IPS DF 6.9 (cell line): ENCODE measurements at regions not wholly inside any gene's neighbourhood (a gene's known extent, or its start where the extent isn't known, plus 50 kb on each side); places are given as distances from the start of the nearest gene placed in this dataset.

ENCODE experiments used
- DNase-seq: peaks from one replicate; pipeline ENCODE4 v3.0.0-alpha.2; 2013; ENCODE audit warnings: low read depth, low spot score
- H3K27ac ChIP-seq: one replicate; pipeline ENCODE4 v1.5.1; 2013; ENCODE audit warnings: low read length, control low read depth
- H3K27me3 ChIP-seq: 2 replicates; pipeline ENCODE4 v1.6.1; 2013; ENCODE audit warnings: mild to moderate bottlenecking, low read length; ENCODE audit not compliant: control insufficient read depth, insufficient read depth
- H3K36me3 ChIP-seq: 2 replicates; pipeline ENCODE4 v1.6.1; 2013; ENCODE audit warnings: low read length; ENCODE audit not compliant: control insufficient read depth, insufficient read depth
- H3K4me1 ChIP-seq: 2 replicates; pipeline ENCODE4 v1.6.1; 2013; ENCODE audit warnings: low read length; ENCODE audit not compliant: control insufficient read depth, insufficient read depth
- H3K4me3 ChIP-seq: 2 replicates; pipeline ENCODE4 v1.5.1; 2013; ENCODE audit warnings: mild to moderate bottlenecking, low read length
- H3K9me3 ChIP-seq: 2 replicates; pipeline ENCODE4 v1.6.1; 2013; ENCODE audit warnings: low read length, inconsistent platforms; ENCODE audit not compliant: control insufficient read depth, insufficient read depth
- WGBS: extraction: QIAGEN DNeasy Blood & Tissue Kit; methylation state at CpG from one replicate; pipeline ENCODE4 v1.1.7; 2013; ENCODE audit warnings: mixed read lengths, missing lambda C conversion rate; ENCODE audit not compliant: insufficient read length, insufficient coverage; 5-methylcytosine and 5-hydroxymethylcytosine counted together

DNA sequence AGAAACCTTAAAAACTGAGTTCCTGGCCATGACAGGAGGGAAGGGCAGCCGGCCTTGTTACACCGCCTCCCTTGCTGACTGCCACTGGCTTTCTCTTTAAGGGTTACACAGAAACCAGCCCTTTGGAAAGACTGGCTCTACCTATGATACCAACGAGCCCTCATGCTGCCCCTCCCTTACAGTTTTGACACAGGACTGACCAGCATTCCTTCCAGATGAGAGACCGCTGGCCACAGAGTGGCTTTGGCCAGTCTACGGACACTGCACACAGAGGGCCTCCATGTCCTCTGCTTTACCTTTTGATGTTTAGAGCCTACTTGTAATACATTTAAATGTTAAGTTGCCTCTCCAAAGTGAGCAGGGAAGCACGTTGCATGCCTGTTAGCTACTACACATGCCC lies 243.2 kb upstream of the GMDS start:
- Histone ChIP-seq H3K9me3 (no peaks in the 10 kb centered on the region), H3K4me3 (no peak overlapping the region), H3K27ac (no peak overlapping the region), H3K4me1 (no peaks in the 10 kb centered on the region), H3K27me3 (no peaks in the 10 kb centered on the region), H3K36me3 (no peaks in the 10 kb centered on the region)
- WGBS = no CpG with 5 or more reads among the region's 6 CpGs
- no peak for DNase-seq

DNA sequence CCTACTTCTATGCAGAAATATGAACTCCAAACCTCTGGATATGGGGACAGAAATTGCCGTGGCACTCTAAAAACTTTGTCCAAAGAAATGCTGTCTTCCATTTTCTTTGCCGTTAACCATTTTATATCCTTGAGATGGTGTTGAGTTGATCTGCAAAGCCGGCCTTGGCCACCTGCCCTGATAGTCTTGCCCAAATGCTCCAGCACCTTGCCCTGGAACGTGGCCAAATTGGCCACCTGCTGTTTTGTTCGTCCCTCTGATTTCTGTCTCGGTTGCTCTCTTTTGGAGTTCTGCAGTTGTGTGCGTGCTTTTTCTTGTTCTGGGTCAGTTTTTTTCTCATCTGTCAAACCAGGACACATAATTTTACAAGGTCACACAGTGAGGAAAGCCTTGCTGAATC lies 239.7 kb upstream of the GMDS start:
- Histone ChIP-seq H3K4me1 (no peaks in the 10 kb centered on the region), H3K4me3 (no peak overlapping the region), H3K36me3 (no peaks in the 10 kb centered on the region), H3K27me3 (no peaks in the 10 kb centered on the region), H3K9me3 (no peaks in the 10 kb centered on the region), H3K27ac (no peak overlapping the region)
- WGBS = no CpG with 5 or more reads among the region's 7 CpGs
- no peak for DNase-seq

DNA sequence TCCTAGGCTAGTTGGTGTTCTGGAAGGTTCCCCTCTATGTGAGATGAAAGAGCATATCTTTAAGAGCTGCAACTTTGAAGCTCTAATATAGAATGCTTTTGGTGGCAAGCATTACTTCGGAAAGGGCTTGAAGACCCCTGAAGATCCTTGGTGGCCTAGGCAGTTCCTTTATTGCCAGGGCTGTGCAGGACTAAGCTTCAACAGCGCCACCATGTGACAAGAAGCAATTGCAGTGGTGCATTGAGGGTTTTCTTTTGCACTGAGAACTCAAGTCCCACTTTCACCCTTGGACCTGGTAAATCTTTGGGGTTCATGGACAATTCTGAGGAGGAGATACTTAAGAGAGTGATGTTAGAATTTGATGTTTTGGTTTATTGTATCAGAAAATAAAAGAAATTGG lies 237.4 kb upstream of the GMDS start:
- Histone ChIP-seq H3K27ac (no peak overlapping the region), H3K4me3 (no peak overlapping the region), H3K9me3 (no peaks in the 10 kb centered on the region), H3K36me3 (no peaks in the 10 kb centered on the region), H3K4me1 (no peaks in the 10 kb centered on the region), H3K27me3 (no peaks in the 10 kb centered on the region)
- no CpG with 5 or more reads among the region's 2 CpGs for WGBS
- no peak for DNase-seq

DNA sequence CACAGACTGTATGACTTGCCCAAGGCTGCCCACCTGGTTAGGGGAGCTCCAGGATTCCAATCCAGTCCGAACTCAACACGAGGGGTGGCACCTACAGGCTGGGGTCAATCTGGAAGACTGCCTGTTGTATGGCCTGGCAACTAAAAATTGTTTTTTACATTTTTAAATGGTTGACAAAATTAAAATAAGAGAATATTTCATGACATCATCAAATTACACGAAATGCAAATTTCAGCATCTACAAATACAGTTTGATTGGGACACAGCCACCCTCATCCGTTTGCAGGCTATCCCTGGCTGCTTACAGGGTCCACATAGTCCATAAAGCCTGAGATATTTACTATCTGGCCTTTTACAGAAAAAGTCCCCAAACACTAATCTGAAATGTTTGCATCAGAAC lies 235.9 kb upstream of the GMDS start:
- DNase-seq = no peak
- H3K27ac ChIP-seq = no peak overlapping the region
- no peaks in the 10 kb centered on the region for H3K36me3 ChIP-seq
- no peaks in the 10 kb centered on the region for H3K4me1 ChIP-seq
- no peaks in the 10 kb centered on the region for H3K9me3 ChIP-seq
- no peak overlapping the region for H3K4me3 ChIP-seq
- no peaks in the 10 kb centered on the region for H3K27me3 ChIP-seq
- no CpG with 5 or more reads among the region's 4 CpGs for WGBS

DNA sequence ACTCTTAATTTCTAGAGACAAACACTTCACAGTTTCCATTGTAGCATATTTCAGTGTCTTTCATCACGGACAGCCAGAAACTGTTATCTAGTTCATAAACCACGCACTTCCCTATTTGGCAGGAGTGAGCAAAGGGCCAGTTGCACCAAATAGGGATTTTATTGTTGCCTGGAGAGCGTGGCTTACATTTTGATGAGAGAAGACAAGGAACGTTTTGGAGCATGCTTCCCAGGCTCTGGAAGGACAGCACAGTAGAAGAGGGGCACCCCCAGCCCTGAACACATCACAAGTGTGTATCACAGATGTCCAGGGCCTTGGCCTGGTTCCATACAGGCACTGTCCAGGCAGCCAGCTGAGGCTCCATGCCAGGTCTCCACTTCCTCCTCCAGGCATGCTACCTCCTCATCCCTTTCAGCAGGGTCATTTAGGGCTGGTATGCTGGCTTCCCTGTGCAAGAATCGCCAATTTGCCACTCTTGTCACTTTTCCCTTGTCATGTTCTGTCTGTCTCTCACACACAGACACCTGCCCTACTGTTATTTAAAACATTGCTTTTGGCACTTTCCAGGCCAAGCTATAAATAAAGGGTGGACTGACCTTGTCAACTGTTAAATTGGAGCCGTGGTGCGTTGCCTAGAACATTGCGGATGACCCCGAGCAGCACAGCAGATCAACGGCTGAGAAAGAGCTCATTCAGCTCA lies 235.0 kb upstream of the GMDS start:
- H3K27me3 ChIP-seq = no peaks in the 10 kb centered on the region
- no peak overlapping the region for H3K27ac ChIP-seq
- H3K4me1 ChIP-seq = no peaks in the 10 kb centered on the region
- no peaks in the 10 kb centered on the region for H3K9me3 ChIP-seq
- no peaks in the 10 kb centered on the region for H3K36me3 ChIP-seq
- H3K4me3 ChIP-seq = no peak overlapping the region
- WGBS = no CpG with 5 or more reads among the region's 10 CpGs
- no peak for DNase-seq

DNA sequence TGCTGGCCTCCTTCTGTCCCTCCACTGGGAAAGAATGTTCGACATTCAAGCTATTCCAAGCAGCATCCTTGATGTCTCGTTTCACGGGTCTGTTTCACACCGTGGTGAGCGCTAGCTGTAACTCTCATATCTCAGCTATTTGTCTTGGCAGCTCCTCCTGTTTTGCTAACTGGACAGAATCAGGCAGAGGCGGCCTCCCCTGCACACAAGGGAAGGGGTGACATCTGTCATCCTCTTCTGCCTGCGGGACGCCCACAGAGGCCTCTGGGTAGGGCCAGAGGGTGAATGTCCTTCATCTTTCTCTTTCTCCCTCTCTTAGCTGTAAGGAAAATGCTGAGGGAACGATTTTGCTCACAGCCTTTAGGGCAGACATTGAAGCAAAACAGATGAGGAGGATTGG lies 232.8 kb upstream of the GMDS start:
- Histone ChIP-seq H3K4me3 (no peak overlapping the region), H3K27ac (no peak overlapping the region), H3K27me3 (no peaks in the 10 kb centered on the region), H3K4me1 (no peaks in the 10 kb centered on the region), H3K36me3 (no peaks in the 10 kb centered on the region), H3K9me3 (no peaks in the 10 kb centered on the region)
- no CpG with 5 or more reads among the region's 9 CpGs for WGBS
- no peak for DNase-seq

DNA sequence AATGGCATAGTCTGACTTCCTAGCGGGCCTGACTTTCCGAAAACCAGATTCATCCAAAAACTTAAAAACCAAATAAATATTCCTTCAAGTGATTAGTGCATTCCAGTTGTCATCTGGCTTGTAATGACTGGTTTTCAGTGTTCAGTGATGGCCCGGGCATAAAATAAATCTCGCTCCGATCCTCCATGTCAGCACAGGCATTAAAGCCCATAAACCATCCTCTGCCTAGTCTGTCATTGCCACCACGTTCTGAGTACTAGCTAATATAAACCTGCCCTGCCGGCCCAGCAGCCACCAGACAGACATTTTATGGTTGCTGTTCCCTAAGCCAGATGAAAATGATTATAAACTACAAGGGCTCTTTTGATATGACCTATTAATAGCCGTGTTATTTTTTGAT lies 232.3 kb upstream of the GMDS start:
- no peak for DNase-seq
- Histone ChIP-seq H3K9me3 (no peaks in the 10 kb centered on the region), H3K27me3 (no peaks in the 10 kb centered on the region), H3K4me1 (no peaks in the 10 kb centered on the region), H3K36me3 (no peaks in the 10 kb centered on the region), H3K4me3 (no peak overlapping the region), H3K27ac (no peak overlapping the region)
- no CpG with 5 or more reads among the region's 8 CpGs for WGBS

DNA sequence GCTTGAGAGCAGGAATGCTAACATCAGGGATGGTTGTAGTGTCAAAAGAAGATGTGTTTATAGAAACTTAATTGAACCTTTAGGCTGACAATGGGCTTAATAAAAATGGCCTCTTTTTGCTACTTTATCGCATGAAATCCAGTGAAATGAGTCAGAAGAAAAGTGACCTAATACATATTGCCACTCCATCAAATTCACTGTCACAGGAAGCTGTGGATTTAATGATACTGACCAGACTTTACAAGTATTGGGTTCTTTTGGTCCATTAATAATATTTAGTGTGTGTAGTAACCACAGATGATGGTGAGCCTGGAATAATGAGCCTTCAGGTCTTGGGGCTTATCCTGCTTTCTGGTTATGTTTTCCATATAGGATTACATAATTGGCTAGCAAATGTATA lies 231.8 kb upstream of the GMDS start:
- DNase-seq = no peak
- no peaks in the 10 kb centered on the region for H3K36me3 ChIP-seq
- H3K9me3 ChIP-seq = no peaks in the 10 kb centered on the region
- no peak overlapping the region for H3K27ac ChIP-seq
- no peak overlapping the region for H3K4me3 ChIP-seq
- H3K27me3 ChIP-seq = no peaks in the 10 kb centered on the region
- no peaks in the 10 kb centered on the region for H3K4me1 ChIP-seq
- no CpG with 5 or more reads among the region's 1 CpG for WGBS

DNA sequence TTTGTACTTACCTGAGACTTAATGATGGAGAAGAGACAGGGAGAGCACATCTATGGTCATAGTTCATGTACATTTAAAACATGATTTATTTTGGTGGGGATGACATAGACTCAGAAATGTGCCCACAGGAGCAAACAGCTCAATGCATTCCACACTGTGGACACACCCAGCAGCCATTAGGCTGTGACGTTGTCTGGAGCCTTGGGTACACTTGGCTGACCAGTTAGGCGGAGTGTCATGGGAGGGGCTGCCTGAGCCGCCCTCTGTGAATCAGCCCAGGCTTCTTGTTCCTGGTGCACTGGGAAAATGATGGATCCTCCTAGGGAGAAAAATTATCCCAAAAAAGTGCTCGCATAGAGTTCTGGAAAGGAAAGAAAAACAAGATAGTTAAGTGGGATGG lies 231.0 kb upstream of the GMDS start:
- WGBS = no CpG with 5 or more reads among the region's 4 CpGs
- H3K36me3 ChIP-seq = no peaks in the 10 kb centered on the region
- H3K27ac ChIP-seq = no peak overlapping the region
- DNase-seq = no peak
- no peak overlapping the region for H3K4me3 ChIP-seq
- H3K9me3 ChIP-seq = no peaks in the 10 kb centered on the region
- H3K27me3 ChIP-seq = no peaks in the 10 kb centered on the region
- H3K4me1 ChIP-seq = no peaks in the 10 kb centered on the region

DNA sequence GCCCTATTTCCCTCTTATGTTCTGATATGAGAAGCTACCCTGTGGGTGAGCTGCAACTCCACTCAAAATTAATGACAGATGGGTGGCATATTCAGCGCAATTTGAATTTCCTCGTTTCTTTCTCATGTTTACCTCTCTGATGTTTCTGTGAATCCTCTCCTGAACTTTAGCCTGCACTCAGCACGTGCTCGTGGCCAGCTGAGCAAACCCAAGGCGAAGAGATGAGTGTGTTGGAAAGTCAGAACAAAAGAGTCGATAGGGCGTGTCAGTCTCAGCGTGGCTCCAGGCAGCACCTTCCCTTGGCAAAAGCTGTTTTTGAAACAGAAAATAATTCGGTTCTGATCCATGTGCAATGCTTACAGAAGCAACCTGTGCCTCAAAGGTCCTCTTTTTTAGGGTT lies 226.1 kb upstream of the GMDS start:
- Histone ChIP-seq H3K27me3 (no peaks in the 10 kb centered on the region), H3K27ac (no peak overlapping the region), H3K4me1 (peaks cover 8% of the 10 kb centered on the region; the same call in 1 of the 2 replicates), H3K4me3 (no peak overlapping the region), H3K9me3 (no peaks in the 10 kb centered on the region), H3K36me3 (no peaks in the 10 kb centered on the region)
- no CpG with 5 or more reads among the region's 9 CpGs for WGBS
- no peak for DNase-seq

DNA sequence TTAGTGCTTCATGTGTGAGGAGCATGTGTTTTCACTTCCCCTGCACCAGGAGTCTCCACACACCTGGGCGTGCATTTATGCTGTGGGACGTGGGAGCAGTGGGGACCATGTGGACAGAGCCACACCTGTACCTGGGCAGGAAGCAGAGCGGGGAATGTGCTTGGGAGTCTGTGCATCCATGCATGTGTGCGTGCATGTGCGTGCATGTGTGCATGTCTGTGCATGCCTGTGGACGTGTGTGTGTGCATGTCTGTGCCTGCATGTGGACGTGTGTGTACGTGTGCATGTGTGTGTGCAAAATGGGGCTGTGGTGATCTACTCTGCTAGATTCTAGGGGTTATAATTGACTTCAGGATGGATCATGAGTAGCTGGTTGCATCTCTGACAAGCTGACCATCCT lies 224.0 kb upstream of the GMDS start:
- no CpG with 5 or more reads among the region's 8 CpGs for WGBS
- Histone ChIP-seq H3K27ac (no peak overlapping the region), H3K9me3 (no peaks in the 10 kb centered on the region), H3K27me3 (no peaks in the 10 kb centered on the region), H3K4me1 (peaks cover 8% of the 10 kb centered on the region; the same call in 1 of the 2 replicates), H3K4me3 (no peak overlapping the region), H3K36me3 (no peaks in the 10 kb centered on the region)
- DNase-seq = no peak
